ENCODE measurements at regions not wholly inside any gene's neighbourhood (a gene's known extent, or its start where the extent isn't known, plus 50 kb on each side); places are given as distances from the start of the nearest gene placed in this dataset.

DNA sequence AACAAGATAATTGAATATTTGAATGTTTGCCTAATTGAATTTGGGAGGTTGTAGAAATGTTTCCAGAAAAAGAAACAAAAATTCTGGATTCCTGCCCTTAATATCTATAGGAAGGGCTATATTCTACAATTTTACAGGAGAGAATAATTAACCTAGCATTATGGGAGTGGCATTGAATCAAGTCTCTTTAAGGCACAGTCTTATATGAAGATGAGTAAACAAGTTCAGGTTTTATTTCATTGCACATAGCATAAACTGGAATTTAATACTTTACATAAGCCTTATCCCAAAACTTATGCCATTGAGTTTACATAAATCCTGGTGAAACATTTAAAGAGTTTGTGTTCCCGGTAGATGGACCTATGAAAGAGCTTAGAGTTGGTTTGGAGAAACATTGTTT is 138.1 kb upstream of the ADAMTSL1 start:
- Histone ChIP-seq H3K27me3 (ENCODE audit: insufficient read depth, low read length) (no peaks in the 10 kb centered on the region), H3K27ac (ENCODE audit: low read depth, low read length) (no peak overlapping the region), H3K36me3 (ENCODE audit: insufficient read depth, low read length) (no peaks in the 10 kb centered on the region), H3K79me2 (ENCODE audit: control insufficient read depth, insufficient read depth, low read length, unreplicated experiment) (no peaks in the 10 kb centered on the region), H3K4me1 (ENCODE audit: control insufficient read depth, insufficient read depth, low read length, unreplicated experiment) (peaks cover 28% of the 10 kb centered on the region), H3K4me3 (ENCODE audit: low read depth, low read length) (no peak overlapping the region), H2AFZ (ENCODE audit: low read length, unreplicated experiment) (no peak overlapping the region)

DNA sequence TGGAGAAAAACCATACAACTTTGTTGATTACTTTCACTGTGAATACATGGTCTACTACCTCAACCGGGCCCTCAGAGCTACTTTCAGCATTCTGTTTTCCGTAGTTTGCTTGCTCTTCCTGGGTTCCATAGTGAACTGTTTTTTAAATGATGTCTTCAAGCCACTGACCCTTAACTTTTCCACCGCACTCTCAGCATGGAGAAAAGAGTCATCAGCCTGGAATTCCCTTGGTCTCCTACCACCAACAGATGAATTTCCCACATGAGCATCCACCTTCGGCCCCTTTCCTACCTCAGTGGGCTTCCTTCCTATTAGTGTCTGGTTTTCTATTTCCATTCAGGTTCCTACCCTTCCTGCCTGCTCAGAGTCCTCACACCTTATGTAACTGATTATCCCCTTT is 135.9 kb upstream of the ADAMTSL1 start:
- Histone ChIP-seq H3K27me3 (ENCODE audit: insufficient read depth, low read length) (no peaks in the 10 kb centered on the region), H3K36me3 (ENCODE audit: insufficient read depth, low read length) (no peaks in the 10 kb centered on the region), H3K27ac (ENCODE audit: low read depth, low read length) (no peak overlapping the region), H3K4me1 (ENCODE audit: control insufficient read depth, insufficient read depth, low read length, unreplicated experiment) (peaks cover 17% of the 10 kb centered on the region), H3K79me2 (ENCODE audit: control insufficient read depth, insufficient read depth, low read length, unreplicated experiment) (no peaks in the 10 kb centered on the region), H3K4me3 (ENCODE audit: low read depth, low read length) (no peak overlapping the region), H2AFZ (ENCODE audit: low read length, unreplicated experiment) (no peak overlapping the region)

DNA sequence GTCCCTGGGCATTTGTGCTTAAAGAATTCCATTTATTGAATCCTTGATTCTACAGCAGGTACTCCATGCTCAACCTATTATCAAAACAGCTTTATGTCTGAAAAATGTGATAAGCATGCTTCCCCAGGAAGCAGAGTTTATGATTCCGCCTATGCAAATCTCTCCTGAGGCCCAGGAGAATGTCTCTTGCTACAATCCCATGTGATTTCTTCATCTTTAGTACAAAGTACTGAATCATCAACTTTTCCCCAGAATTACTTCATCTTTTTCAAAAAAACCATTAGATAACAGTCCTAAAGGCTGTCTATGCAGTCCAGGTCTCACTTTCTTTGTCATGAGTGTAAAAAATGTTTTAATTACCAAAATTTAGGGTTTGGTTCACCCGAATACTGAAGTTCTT is 130.2 kb upstream of the ADAMTSL1 start:
- H3K27me3 ChIP-seq (ENCODE audit: insufficient read depth, low read length): no peaks in the 10 kb centered on the region

DNA sequence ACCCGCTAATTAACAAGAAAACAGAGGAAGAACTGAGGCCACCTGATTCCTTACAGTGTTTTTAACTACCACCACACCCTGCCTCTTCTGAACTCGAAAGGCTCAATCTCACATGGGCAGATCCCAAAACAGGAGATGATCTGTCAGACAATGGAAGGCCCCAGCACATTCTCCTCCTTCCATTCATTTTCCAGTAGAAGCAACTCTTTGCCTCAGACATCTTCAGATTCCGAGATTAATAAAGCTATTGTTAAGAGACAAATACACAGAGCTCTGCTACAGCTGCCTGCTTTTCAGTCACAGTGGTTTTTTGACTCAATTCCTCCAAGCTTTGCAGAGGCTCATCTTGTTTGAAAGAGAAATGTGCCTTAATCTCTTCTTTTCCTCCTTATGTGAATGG is 127.2 kb upstream of the ADAMTSL1 start:
- Histone ChIP-seq H2AFZ (ENCODE audit: low read length, unreplicated experiment) (no peak overlapping the region), H3K27ac (ENCODE audit: low read depth, low read length) (no peak overlapping the region), H3K79me2 (ENCODE audit: control insufficient read depth, insufficient read depth, low read length, unreplicated experiment) (no peaks in the 10 kb centered on the region), H3K36me3 (ENCODE audit: insufficient read depth, low read length) (no peaks in the 10 kb centered on the region), H3K4me1 (ENCODE audit: control insufficient read depth, insufficient read depth, low read length, unreplicated experiment) (peaks cover 15% of the 10 kb centered on the region), H3K4me3 (ENCODE audit: low read depth, low read length) (no peak overlapping the region), H3K27me3 (ENCODE audit: insufficient read depth, low read length) (no peaks in the 10 kb centered on the region)

More for the DNA sequence above, 130.2 kb upstream of the ADAMTSL1 start:
- no peak overlapping the region for H3K27ac ChIP-seq (ENCODE audit: low read depth, low read length)
- H3K36me3 ChIP-seq (ENCODE audit: insufficient read depth, low read length): no peaks in the 10 kb centered on the region
- H2AFZ ChIP-seq (ENCODE audit: low read length, unreplicated experiment): no peak overlapping the region
- no peak overlapping the region for H3K4me3 ChIP-seq (ENCODE audit: low read depth, low read length)
- peaks cover 15% of the 10 kb centered on the region for H3K4me1 ChIP-seq (ENCODE audit: control insufficient read depth, insufficient read depth, low read length, unreplicated experiment)
- H3K79me2 ChIP-seq (ENCODE audit: control insufficient read depth, insufficient read depth, low read length, unreplicated experiment): no peaks in the 10 kb centered on the region

DNA sequence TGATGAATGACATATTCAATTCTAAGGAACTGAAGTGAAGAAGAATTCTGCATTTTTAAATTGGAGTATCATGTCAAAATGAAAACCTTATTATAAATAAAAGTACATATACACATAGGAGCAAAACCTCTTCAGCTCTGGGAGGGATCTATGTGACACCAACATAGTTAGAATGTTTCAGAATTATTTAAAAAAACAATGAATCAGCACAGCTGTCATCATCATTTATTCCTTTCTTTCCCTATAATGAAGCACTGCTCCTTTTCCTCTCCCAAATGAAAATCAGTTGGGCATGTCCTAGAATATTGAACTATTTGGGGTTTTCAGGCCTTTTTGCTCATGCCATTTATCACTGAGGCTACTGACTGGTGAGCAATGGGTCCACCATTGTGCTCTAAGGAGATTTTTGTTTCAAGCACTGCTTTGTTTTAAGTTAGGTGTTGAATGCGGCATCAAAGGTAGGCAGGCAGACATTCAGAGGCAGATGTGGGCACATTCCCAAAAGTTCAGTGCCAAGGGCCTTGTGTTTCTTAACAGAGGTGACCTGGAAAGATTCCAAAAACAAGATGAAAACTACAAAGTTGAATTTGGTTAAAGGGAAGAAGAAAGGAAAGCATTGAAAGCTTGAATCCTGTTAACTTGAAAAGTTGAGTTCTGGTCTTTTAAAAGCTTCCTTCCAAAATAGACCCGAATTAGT is 126.4 kb upstream of the ADAMTSL1 start:
- H2AFZ ChIP-seq (ENCODE audit: low read length, unreplicated experiment): no peak overlapping the region
- H3K4me1 ChIP-seq (ENCODE audit: control insufficient read depth, insufficient read depth, low read length, unreplicated experiment): peaks cover 15% of the 10 kb centered on the region
- H3K79me2 ChIP-seq (ENCODE audit: control insufficient read depth, insufficient read depth, low read length, unreplicated experiment): no peaks in the 10 kb centered on the region
- H3K27me3 ChIP-seq (ENCODE audit: insufficient read depth, low read length): no peaks in the 10 kb centered on the region
- no peaks in the 10 kb centered on the region for H3K36me3 ChIP-seq (ENCODE audit: insufficient read depth, low read length)
- H3K27ac ChIP-seq (ENCODE audit: low read depth, low read length): no peak overlapping the region
- no peak overlapping the region for H3K4me3 ChIP-seq (ENCODE audit: low read depth, low read length)

DNA sequence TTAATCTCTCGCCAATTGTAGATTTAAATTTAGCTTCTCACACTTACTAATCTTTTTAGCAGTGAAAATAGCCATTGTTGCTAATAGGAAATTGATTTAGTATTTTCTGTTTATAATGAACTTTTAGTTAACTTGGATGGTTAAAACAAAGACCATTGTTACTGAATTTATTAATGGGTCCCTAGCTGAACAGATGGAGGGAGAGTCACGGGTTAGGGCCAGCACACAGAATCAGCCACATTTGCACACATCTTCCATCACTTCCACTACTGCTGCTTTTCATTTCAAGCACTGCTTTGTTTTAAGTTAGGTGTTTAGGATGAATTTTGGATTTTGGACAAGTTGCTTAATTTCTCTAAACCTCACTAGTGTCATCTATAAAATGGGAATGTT is 125.9 kb upstream of the ADAMTSL1 start:
- Histone ChIP-seq H3K79me2 (ENCODE audit: control insufficient read depth, insufficient read depth, low read length, unreplicated experiment) (no peaks in the 10 kb centered on the region), H3K4me3 (ENCODE audit: low read depth, low read length) (no peak overlapping the region), H3K4me1 (ENCODE audit: control insufficient read depth, insufficient read depth, low read length, unreplicated experiment) (peaks cover 15% of the 10 kb centered on the region), H2AFZ (ENCODE audit: low read length, unreplicated experiment) (no peak overlapping the region), H3K27me3 (ENCODE audit: insufficient read depth, low read length) (no peaks in the 10 kb centered on the region), H3K27ac (ENCODE audit: low read depth, low read length) (no peak overlapping the region), H3K36me3 (ENCODE audit: insufficient read depth, low read length) (no peaks in the 10 kb centered on the region)

DNA sequence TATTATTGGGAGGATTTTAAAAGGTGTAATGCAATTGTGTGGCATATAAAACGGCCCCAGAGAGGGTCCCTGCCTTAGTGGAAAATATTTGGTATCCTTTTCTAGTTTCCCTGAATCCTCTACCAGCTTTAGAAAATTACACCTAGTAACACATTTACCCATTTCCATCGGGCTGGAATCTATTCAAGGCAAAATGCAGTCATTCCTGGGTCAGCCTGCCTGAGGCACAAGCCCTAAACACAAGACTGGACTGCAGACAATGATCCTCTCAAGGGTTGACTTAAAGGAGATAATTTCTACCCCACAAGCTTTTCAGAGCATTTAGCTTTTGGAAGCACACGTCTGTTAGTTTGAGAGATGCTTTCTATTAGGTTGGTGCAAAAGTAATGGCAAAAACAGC is 124.4 kb upstream of the ADAMTSL1 start:
- H2AFZ ChIP-seq (ENCODE audit: low read length, unreplicated experiment): no peak overlapping the region
- no peak overlapping the region for H3K27ac ChIP-seq (ENCODE audit: low read depth, low read length)
- no peaks in the 10 kb centered on the region for H3K79me2 ChIP-seq (ENCODE audit: control insufficient read depth, insufficient read depth, low read length, unreplicated experiment)
- H3K4me3 ChIP-seq (ENCODE audit: low read depth, low read length): no peak overlapping the region
- H3K4me1 ChIP-seq (ENCODE audit: control insufficient read depth, insufficient read depth, low read length, unreplicated experiment): peaks cover 9% of the 10 kb centered on the region
- H3K27me3 ChIP-seq (ENCODE audit: insufficient read depth, low read length): no peaks in the 10 kb centered on the region
- no peaks in the 10 kb centered on the region for H3K36me3 ChIP-seq (ENCODE audit: insufficient read depth, low read length)

DNA sequence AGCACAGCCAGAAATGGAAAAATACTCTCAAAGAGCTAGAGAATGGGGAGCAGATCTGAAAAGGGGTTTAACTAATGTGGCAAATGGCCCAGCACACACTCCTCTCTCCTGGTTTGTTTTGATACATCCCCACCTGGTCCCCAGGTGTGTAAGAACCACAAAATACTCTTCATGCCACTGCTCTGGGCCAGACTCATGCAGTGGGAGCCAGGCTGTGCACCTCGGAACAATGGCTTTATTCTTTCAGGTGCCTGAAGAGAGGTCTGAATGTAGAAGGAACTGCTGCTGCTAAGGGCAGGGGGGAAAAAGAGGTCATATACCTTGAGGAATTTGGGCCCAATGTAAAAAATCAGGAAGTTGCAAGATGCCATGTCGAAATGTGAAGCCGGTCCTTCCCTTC is 123.9 kb upstream of the ADAMTSL1 start:
- no peak overlapping the region for H2AFZ ChIP-seq (ENCODE audit: low read length, unreplicated experiment)

DNA sequence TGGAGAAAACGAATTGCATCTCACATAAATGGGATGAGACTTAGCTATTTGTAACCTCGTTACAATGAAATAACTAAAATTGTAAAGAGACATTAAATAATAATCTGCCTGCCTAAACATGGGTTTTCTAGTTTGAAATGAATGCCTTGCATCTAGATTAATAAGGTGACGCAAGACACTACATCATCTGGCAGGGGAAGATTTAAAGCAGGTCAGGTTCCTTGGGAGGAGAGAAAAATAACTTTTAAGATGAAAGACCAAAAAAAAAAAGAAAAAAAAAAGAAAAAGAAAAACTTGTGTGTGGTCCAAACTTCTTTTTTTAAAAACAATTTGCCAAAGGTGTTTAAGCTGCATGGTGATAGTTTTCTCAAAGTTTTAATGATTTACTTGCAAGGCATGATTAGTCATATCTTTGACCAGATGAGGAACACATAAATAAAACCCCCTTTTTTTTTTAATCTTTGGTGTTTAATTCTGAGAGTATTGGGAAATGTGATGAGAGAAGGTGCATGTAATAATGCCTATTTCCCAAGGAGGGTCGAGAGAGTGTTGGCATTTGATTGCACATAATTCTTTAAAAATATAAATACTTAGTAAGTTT is 122.9 kb upstream of the ADAMTSL1 start:
- Histone ChIP-seq H3K4me3 (ENCODE audit: low read depth, low read length) (no peak overlapping the region), H3K27ac (ENCODE audit: low read depth, low read length) (no peak overlapping the region), H2AFZ (ENCODE audit: low read length, unreplicated experiment) (no peak overlapping the region), H3K79me2 (ENCODE audit: control insufficient read depth, insufficient read depth, low read length, unreplicated experiment) (no peaks in the 10 kb centered on the region), H3K4me1 (ENCODE audit: control insufficient read depth, insufficient read depth, low read length, unreplicated experiment) (peaks cover 9% of the 10 kb centered on the region), H3K36me3 (ENCODE audit: insufficient read depth, low read length) (no peaks in the 10 kb centered on the region), H3K27me3 (ENCODE audit: insufficient read depth, low read length) (no peaks in the 10 kb centered on the region)

More for the DNA sequence above, 123.9 kb upstream of the ADAMTSL1 start:
- no peak overlapping the region for H3K4me3 ChIP-seq (ENCODE audit: low read depth, low read length)
- peaks cover 9% of the 10 kb centered on the region for H3K4me1 ChIP-seq (ENCODE audit: control insufficient read depth, insufficient read depth, low read length, unreplicated experiment)
- H3K36me3 ChIP-seq (ENCODE audit: insufficient read depth, low read length): no peaks in the 10 kb centered on the region
- H3K27ac ChIP-seq (ENCODE audit: low read depth, low read length): no peak overlapping the region
- no peaks in the 10 kb centered on the region for H3K79me2 ChIP-seq (ENCODE audit: control insufficient read depth, insufficient read depth, low read length, unreplicated experiment)
- no peaks in the 10 kb centered on the region for H3K27me3 ChIP-seq (ENCODE audit: insufficient read depth, low read length)

DNA sequence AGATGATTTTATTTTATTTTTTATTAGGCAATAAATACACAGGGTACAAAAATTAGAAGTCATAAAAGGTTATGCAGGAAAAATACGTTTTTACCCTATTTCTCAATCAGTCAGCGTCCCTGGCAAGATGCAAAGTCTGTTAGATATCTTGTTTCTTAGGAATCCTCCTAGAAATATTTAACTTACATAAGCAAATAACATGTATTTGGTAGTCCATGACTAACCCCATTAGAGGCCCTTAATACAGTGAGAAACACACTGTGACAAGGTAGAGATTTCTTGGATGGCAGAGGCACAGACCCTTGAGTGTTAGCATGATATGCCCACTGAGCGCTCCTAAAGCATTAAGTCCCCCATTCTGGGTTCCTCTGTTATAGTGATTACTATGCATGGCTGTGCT is 121.2 kb upstream of the ADAMTSL1 start:
- Histone ChIP-seq H3K36me3 (ENCODE audit: insufficient read depth, low read length) (no peaks in the 10 kb centered on the region), H3K79me2 (ENCODE audit: control insufficient read depth, insufficient read depth, low read length, unreplicated experiment) (no peaks in the 10 kb centered on the region), H3K4me1 (ENCODE audit: control insufficient read depth, insufficient read depth, low read length, unreplicated experiment) (peaks cover 5% of the 10 kb centered on the region), H2AFZ (ENCODE audit: low read length, unreplicated experiment) (no peak overlapping the region), H3K27me3 (ENCODE audit: insufficient read depth, low read length) (no peaks in the 10 kb centered on the region), H3K27ac (ENCODE audit: low read depth, low read length) (no peak overlapping the region), H3K4me3 (ENCODE audit: low read depth, low read length) (no peak overlapping the region)

DNA sequence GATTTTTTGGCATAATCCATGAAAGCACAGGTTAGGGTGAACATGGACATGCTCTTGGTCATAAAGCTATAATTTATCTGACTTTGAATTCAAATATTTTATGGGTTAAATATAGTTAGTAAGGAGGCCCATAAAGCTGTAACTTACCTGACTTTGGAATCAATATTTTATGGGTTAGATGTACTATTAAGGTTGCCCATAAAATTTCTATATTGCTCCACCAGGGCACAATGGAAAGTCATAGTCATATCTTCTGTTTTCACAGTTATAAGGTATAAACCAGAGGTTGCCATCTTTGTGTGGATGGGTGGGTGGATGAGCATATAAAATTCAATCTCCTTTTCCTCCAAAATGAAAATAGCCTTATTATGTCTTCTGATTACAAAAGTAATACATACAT is 120.5 kb upstream of the ADAMTSL1 start:
- H3K79me2 ChIP-seq (ENCODE audit: control insufficient read depth, insufficient read depth, low read length, unreplicated experiment): no peaks in the 10 kb centered on the region
- no peak overlapping the region for H3K27ac ChIP-seq (ENCODE audit: low read depth, low read length)
- H3K27me3 ChIP-seq (ENCODE audit: insufficient read depth, low read length): no peaks in the 10 kb centered on the region
- H3K4me3 ChIP-seq (ENCODE audit: low read depth, low read length): no peak overlapping the region
- no peak overlapping the region for H2AFZ ChIP-seq (ENCODE audit: low read length, unreplicated experiment)
- H3K4me1 ChIP-seq (ENCODE audit: control insufficient read depth, insufficient read depth, low read length, unreplicated experiment): peaks cover 2% of the 10 kb centered on the region
- H3K36me3 ChIP-seq (ENCODE audit: insufficient read depth, low read length): no peaks in the 10 kb centered on the region

All from ACC112 (cell line).